Endothelial cell of umbilical vein (primary cell): ENCODE measurements at regions not wholly inside any gene's neighbourhood (a gene's known extent, or its start where the extent isn't known, plus 50 kb on each side); places are given as distances from the start of the nearest gene placed in this dataset.

ENCODE experiments used
- CTCF ChIP-seq, 2 donors: IDR thresholded peaks; 1 replicate in 1 of 2; 2 replicates in 1 of 2; pipeline ENCODE4 v1.5.1; 2011; ENCODE audit warnings: low read length in 2 of 2, mild to moderate bottlenecking in 2 of 2, moderate library complexity in 2 of 2, control low read depth in 1 of 2, inconsistent platforms in 1 of 2, low read depth in 1 of 2; ENCODE audit not compliant: insufficient read depth in 1 of 2; ENCODE audit errors: extremely low read depth in 1 of 2
- EZH2 ChIP-seq: IDR thresholded peaks from 2 replicates; pipeline ENCODE4 v1.6.1; 2012; ENCODE audit warnings: borderline replicate concordance, low read depth, mild to moderate bottlenecking, moderate library complexity, low read length, inconsistent platforms; ENCODE audit not compliant: severe bottlenecking
- FOS ChIP-seq: IDR thresholded peaks from 2 replicates; pipeline ENCODE4 v1.6.1; 2011; ENCODE audit warnings: mild to moderate bottlenecking, low read length, moderate library complexity, borderline replicate concordance; ENCODE audit not compliant: insufficient read depth
- GATA2 ChIP-seq: IDR thresholded peaks from 2 replicates; pipeline ENCODE4 v1.7.0; 2011; ENCODE audit warnings: low read depth, mild to moderate bottlenecking, moderate library complexity, mixed read lengths, low read length; ENCODE audit not compliant: insufficient read length, insufficient read depth
- JUN ChIP-seq: IDR thresholded peaks from 2 replicates; pipeline ENCODE4 v1.6.1; 2011; ENCODE audit warnings: borderline replicate concordance, low read depth; ENCODE audit not compliant: insufficient read length, insufficient read depth
- MAX ChIP-seq: IDR thresholded peaks from 2 replicates; pipeline ENCODE4 v1.6.1; 2011; ENCODE audit not compliant: insufficient read depth, insufficient read length
- MYC ChIP-seq: IDR thresholded peaks from one replicate; pipeline ENCODE4 v1.6.1; 2011; ENCODE audit warnings: mild to moderate bottlenecking, low read depth, low read length
- POLR2A ChIP-seq: IDR thresholded peaks from 2 replicates; pipeline ENCODE4 v1.6.1; 2012; ENCODE audit warnings: low read depth, mild to moderate bottlenecking, control low read depth, low read length
- POLR2AphosphoS5 ChIP-seq: IDR thresholded peaks from 2 replicates; pipeline ENCODE4 v1.6.1; 2012; ENCODE audit warnings: low read depth, mild to moderate bottlenecking, control low read depth, low read length, moderate library complexity; ENCODE audit not compliant: insufficient read depth

GRCh38 chr2:217162533-217162932 lies 302.7 kb upstream of the TNP1 start:
- no peak for TF ChIP-seq POLR2A
- no peak for TF ChIP-seq CTCF (IDR thresholded peaks at IDR 0.05; ENCODE audit: extremely low read depth in 1 of 2, insufficient read depth in 1 of 2, low read depth in 1 of 2, low read length in 2 of 2)
- no peak for TF ChIP-seq MAX
- TF ChIP-seq POLR2AphosphoS5, result no peak
- no peak for TF ChIP-seq EZH2
- TF ChIP-seq MYC, result no peak
- TF ChIP-seq JUN, result no peak
- no peak for TF ChIP-seq GATA2
- no peak for TF ChIP-seq FOS
